Activated naive CD4-positive, alpha-beta T cell treated with Interleukin-2 at 50 U/mL for 16 hours (primary cell): ENCODE measurements at regions not wholly inside any gene's neighbourhood (a gene's known extent, or its start where the extent isn't known, plus 50 kb on each side); places are given as distances from the start of the nearest gene placed in this dataset.

ENCODE experiments used
- DNase-seq: peaks from one replicate; pipeline ENCODE4 v3.0.0-alpha.2; 2020

- DNase-seq, result no peak
Measured at GRCh38 chr10:28250782-28251181, 52.1 kb downstream of the MPP7 start.

GRCh38 chr10:28250358-28250757 is 52.5 kb downstream of the MPP7 start:
- DNase-seq, result no peak

- DNase-seq, result no peak
Measured at GRCh38 chr10:28249512-28249911, 53.4 kb downstream of the MPP7 start.

GRCh38 chr10:28248092-28248491 is 54.8 kb downstream of the MPP7 start:
- DNase-seq, result no peak

GRCh38 chr10:28246023-28246422 is 56.8 kb downstream of the MPP7 start:
- DNase-seq, result no peak

- DNase-seq, result no peak
Measured at GRCh38 chr10:28243923-28244322, 58.9 kb downstream of the MPP7 start.

GRCh38 chr10:28242555-28243204 is 60.2 kb downstream of the MPP7 start:
- no peak for DNase-seq

GRCh38 chr10:28241741-28242399 is 61.0 kb downstream of the MPP7 start:
- peak; percentile 33 for DNase-seq

GRCh38 chr10:28240400-28240799 is 62.5 kb downstream of the MPP7 start:
- no peak for DNase-seq

GRCh38 chr10:28236591-28236990 is 66.3 kb downstream of the MPP7 start:
- no peak for DNase-seq

- no peak for DNase-seq
Measured at GRCh38 chr10:28220811-28221210, 82.1 kb downstream of the MPP7 start.

GRCh38 chr10:28219251-28219650 is 83.6 kb downstream of the MPP7 start:
- DNase-seq, result no peak

- no peak for DNase-seq
Measured at GRCh38 chr10:28217848-28218247, 85.0 kb downstream of the MPP7 start.

- DNase-seq, result no peak
Measured at GRCh38 chr10:28215930-28216329, 86.9 kb downstream of the MPP7 start.

GRCh38 chr10:28214219-28214618 is 88.6 kb downstream of the MPP7 start:
- no peak for DNase-seq

GRCh38 chr10:28211759-28212158 is 91.1 kb downstream of the MPP7 start:
- DNase-seq, result no peak

- DNase-seq, result no peak
Measured at GRCh38 chr10:28207799-28208198, 95.1 kb downstream of the MPP7 start.

GRCh38 chr10:28202941-28203352 is 99.9 kb downstream of the MPP7 start:
- DNase-seq, result no peak

- no peak for DNase-seq
Measured at GRCh38 chr10:28201410-28202400, 101.2 kb downstream of the MPP7 start.

- no peak for DNase-seq
Measured at GRCh38 chr10:28200775-28201174, 102.1 kb downstream of the MPP7 start.

- DNase-seq, result no peak
Measured at GRCh38 chr10:28199941-28200340, 102.9 kb downstream of the MPP7 start.

GRCh38 chr10:28190196-28190595 is 112.7 kb downstream of the MPP7 start:
- DNase-seq, result no peak

GRCh38 chr10:28188526-28188925 is 114.3 kb downstream of the MPP7 start:
- no peak for DNase-seq
